HG03196 (cell line): ENCODE measurements at regions not wholly inside any gene's neighbourhood (a gene's known extent, or its start where the extent isn't known, plus 50 kb on each side); places are given as distances from the start of the nearest gene placed in this dataset.

Experiments used
- ATAC-seq: cut with Tn5 transposase; IDR thresholded peaks from one replicate; pipeline ENCODE4 v1.9.1; 2021; ENCODE audit not compliant: unreplicated experiment

DNA sequence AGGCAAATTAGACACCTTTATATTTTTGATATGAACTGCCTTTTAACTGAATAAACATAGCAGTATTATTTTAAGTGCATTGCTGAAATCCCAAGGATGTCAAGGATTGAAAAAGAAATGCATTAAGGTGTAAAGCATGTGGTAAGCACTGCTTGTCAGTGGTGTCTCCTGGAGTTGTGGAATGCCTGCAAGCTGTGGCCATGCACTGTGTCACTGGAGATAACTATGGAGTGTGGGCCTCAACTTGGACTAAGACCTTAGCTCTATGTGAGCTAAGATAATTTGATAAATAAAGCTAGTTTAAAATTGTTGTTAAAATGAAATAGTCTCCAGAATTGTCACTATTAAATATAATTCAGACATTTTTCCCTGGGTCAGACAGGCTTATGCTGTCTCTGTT is 156.6 kb upstream of the OPRM1 start:
- no peak for ATAC-seq

DNA sequence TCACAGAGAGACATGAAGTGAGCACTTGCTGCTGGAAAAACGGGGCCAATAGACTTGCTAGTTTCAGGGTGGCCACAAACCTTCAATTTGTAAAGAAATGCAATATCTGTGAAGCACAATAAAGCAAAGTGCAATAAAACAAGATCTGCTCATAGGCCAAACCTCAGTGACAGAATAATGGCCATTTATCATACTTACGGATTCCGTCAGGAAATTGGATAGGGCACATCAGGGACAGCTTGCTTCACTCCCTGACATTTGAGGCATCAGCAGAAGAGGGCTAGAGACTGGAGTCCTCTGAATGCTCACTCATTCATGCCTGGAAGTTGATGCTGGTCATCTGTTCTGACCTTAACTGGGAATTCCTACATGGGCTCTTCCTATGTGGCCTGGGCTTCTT is 165.5 kb upstream of the OPRM1 start:
- ATAC-seq = no peak

DNA sequence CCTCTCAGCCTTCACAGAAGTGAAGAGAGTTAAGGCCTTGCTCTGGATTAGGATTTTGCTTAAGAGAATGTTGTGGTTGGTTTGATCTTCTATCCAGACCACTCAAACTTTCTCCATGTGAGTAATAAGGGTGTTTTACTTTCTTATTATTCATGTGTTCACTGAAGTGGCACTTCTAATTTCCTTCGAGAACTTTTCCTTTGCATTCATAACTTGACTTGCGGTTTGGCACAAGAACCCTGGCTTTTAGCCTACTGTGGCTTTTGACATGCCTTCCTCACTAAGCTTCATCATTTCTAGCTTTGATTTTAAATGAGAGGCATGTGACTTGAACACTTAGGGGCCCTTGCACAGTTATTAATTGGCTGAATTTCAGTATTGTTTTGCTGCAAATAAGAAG is 166.1 kb upstream of the OPRM1 start:
- ATAC-seq = no peak

DNA sequence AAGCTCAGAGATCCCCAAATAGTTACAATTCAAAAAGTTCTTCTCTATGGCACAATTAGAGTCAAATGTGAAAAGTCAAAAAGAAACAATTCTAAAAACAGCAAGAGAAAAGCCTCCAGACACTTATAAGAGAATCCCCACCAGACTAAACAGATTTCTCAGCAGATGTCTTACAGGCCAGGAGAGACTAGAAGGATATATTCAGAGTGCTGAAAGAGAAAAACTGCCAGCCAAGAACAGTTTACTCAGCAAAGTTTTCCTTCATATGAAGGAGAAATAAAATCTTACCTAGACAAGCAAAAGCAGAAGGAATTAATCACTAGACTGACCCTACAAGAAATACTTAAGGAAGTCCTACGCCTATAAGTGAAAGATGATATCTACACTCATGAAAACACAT is 176.1 kb upstream of the OPRM1 start:
- ATAC-seq = no peak

DNA sequence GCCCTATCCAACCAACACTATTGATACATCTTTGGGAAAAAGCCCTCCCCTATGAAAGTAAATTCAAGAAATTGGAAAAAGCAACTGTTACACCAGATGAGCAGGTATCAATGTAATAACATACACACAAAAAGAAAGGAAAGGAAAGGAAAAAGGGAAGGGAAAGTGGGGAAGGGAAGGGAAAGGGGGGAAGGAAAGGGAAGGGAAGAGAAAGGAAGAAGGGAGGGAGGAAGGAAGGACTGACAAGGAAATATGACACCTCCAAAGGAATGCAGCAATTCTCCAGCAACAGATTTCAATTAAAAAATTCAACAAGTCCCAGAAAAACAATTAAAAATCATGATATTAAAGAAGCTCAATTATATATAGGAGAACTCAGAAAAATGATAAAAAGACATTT is 176.9 kb upstream of the OPRM1 start:
- ATAC-seq = no peak

DNA sequence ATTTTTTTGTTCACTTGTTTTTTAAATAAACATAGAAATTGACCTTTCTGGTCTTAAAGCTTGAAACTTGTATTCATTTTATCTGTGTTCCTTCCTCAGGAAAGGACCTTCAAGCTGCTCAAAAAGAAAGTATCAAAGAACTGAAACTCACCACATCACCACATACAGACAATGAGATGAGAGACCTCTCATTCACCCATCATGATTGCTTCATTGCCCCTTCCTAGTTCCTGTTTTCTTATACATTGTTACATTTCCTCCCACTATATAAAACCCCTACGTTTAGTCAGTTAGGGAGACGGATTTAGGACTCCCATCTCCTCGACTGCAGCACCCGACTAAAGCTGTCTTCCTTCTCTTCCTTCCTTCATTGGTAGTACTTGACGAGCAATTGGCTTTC is 180.5 kb upstream of the OPRM1 start:
- ATAC-seq = no peak

DNA sequence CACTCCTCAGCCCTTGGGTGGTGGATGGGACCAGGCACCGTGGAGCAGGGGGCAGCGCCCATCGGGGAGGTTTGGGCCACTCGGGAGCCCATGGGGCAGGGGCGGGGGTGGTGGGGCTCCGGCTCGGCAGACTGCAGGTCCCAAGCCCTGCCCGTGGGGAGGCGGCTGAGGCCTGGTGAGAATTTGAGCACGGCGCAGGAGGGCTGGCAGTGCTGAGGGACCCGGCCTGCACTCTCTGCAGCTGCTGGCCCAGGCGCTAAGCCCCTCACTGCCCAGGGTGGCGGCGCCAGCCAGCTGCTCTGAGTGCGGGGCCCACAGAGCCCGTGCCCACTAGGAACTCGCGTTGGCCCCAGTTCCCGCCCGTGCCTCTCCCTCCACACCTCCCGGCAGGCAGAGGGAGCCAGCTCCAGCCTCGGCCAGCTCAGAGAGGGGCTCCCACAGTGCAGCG is 182.1 kb upstream of the OPRM1 start:
- ATAC-seq = no peak

DNA sequence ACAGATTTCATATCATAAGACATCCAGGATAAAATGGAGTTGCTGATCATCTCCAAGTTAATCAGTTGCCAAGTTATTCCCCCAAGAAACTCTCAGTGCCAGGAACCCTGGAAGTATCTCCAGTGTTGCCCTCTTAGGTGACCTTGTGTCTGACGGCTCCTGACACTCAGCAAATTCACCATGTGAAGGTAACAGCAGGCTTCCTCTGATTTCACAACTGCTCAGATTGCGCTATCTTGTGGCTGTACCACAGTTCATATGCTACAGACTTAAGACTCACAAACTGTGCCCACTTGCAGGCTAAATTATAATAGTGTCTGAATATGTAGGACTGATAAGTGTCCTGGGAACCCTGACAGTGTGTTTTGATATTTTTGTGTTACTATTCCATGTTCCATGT is 186.6 kb upstream of the OPRM1 start:
- ATAC-seq = no peak

DNA sequence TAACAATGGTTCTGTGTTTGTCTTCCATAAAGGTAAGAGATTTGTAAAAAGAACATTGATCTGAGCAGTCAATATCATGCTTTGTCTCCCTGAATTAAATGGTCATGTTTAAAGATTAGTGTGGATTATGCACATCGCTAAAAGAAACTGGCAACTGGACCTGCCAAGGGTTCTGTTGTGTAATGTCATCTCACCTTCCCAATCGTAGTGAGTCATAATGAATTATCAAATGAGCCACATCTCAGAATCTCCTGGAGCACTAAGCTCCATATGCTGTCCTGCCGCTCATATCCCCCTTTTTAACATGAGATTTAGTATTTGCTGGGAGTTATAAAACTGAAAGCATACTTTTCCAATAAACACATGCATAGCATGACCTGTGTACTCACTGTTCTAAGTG is 187.0 kb upstream of the OPRM1 start:
- no peak for ATAC-seq

DNA sequence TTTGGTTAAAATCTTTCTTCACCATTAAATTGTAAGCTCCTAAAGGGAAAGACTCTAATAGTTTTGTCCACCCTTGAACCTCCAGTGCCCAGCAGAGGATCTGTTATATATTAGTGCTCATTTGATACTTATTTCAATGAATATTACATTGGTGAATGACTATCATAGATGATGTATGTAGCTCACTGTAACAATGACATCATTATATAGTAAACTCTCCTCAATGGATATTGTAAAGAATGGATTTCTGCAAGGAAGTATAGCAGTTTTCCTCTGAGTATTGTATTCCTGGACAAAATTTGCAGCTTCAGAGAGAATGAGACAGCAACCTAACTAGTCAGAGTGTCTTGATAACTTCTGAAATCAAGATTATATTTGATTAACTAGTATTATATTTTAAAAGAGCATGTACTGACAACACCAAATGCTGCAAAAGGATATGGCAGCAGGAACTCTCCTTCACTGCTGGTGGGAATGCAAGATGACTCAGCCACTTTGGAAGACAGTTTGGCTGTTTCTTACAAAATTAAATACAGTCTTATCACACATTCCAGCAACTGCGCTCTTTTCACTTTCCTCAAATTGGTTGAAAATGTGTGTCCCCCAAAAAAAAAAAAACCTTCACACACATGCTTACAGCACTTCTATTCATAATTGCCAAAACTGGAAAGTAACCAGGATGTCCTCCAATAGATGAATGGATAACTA is 189.8 kb upstream of the OPRM1 start:
- ATAC-seq = no peak

DNA sequence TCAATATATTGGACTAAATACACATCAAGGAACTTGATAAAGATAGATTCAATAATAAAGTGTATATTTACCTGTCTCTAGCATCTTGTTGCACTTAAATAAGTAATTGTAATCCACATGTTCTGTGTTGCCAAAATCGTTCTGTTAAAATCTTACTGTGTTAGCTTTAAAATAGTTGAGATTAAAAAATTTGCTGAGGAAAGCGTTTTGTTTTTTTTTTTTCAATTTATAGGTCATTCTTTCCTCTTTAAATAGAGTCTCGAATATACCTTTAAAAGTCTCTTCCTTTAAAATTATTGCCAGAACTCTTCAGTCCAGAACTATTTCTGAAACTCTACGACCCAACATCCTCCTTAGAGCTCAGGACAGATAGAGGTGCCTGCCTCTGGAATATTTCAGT is 195.6 kb upstream of the OPRM1 start:
- ATAC-seq = no peak

DNA sequence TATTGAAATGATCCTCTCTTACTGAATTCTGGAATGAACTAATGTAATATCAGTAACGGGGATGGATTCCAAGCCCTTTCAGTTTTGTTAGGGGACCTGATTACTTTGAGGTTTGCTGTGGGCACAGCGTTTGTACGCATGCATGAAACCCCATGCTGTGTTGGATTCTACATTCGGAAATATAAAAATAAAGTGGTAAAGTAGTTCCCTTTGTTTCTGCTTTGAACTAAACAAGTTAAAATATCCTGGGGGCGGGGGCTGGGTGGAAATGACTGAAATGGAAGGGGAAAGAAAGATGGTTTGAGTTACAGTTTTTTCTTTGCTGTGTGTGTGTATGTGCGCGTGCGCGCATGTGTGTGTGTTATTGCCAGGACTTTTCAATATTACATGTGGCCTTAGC is 196.5 kb upstream of the OPRM1 start:
- ATAC-seq = no peak

DNA sequence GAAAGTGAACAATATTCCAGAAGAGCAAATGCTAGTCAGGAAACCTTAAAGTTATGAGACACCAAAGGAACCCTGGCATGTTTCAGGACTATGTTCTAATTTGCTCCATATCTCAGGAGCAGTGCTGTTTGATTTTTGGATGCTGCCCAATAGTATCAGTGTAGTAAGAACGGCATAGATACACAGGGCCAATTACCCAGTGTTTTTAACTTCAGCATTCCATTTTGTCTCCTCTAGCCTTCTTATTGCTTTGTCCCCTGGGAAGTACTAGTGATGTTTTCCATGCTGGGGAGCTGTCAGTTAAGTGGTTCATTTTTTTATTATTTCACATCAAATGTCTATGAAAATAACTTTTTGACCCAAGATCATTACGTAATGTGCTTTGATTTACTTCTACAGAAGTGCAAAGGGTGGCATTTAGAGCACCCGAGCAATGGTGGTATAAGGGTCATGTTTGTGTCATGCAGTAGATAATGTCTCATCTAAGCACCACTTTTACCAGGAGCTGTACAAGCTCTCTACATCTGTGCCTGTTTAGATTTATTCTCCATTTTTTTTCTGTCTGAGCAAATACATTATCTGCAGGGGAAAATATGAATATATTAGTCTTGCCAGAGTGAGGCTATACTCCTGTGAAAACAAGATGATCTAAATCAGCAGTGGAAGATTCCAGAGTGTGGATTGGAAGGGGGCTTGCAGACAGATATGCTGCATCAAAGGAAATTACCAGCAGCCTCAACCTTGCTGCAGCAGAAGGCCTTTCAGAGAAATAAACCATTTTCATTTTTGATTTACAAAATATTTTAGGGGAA is 198.8 kb upstream of the OPRM1 start:
- ATAC-seq = no peak

DNA sequence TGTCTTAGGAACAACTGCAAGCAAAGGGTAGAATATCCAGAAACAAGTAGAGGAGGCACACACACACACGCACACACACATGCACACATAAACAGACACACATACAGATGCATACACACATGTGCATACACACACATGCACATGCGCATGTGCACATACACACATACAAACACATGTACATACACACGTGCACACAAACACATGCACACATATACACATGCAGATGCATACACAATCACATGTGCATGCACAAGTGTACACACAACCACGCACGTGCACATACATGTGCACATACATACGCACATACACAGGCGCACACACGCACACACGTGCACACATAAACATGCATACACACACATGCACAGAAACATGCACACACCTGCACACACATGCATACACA is 206.5 kb upstream of the OPRM1 start:
- ATAC-seq = no peak

DNA sequence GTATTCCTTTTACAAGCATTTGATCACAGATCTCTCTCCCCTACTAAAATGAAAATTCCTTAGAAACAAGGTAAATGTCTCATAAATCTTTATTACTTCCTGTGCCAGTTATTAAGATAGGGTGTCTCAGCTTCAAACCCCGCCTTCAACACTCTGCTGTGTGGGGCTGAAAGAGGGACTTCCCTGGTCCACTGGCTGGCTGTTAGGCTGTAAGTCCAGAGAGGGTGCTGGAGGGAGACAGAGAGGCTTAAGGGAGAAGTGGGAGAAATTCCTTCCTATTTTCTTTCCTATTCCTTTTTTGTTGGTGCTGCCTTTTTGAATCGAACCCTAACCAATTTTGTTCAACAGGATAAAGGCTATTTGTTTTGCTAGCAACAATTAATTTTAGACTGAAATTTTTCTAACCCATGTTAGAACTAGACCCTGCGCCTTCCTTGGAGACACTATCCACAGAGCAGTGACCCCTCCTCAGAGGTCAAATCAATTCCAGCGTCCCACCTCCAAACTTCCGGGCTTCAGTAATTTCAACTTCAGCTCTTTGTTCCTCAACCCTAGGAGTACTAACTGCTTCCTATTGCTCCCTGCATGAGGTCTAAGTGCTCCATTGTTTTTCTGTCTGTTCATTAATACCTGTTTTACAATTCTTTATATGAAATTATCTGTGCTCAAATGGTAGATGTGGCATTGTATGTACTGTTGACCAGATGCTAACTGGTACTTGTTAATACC is 207.5 kb upstream of the OPRM1 start:
- ATAC-seq = no peak

DNA sequence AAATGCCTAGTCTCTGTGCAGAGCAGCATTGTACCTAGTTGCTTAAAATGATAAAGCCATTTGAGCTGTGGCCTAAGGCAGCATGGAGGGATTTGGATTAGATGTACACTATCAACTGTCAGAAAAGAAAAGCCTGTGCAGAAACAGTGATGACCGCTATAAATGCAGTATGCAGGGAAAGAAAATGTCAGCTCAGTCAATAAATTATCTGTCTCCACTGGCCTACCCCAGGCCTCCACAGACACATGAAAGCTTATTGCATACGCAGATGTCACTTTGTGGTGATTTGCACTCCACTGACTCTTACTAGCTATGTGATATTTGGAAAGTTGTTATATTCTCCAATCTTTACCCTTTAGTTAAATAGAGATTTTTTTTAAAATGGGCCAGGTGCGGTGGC is 221.9 kb upstream of the OPRM1 start:
- no peak for ATAC-seq

DNA sequence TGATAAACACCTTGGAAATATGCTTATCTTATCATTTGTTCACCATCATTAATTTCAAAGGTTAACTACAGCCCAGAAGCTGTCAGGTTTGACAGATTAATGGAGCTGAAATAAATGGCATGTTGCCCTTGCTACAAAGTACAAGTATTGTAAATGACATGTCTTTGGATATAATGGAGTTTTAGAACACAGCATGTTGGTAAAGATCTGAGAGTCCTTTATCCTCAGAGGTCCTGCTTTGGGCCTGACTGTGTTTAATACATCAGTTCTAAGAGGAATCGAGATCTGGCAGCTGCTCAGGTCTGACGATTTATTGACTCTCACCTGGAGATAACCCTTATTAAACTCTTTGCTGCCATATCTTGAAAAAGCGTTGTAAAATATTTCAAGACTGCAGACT is 222.7 kb upstream of the OPRM1 start:
- no peak for ATAC-seq

DNA sequence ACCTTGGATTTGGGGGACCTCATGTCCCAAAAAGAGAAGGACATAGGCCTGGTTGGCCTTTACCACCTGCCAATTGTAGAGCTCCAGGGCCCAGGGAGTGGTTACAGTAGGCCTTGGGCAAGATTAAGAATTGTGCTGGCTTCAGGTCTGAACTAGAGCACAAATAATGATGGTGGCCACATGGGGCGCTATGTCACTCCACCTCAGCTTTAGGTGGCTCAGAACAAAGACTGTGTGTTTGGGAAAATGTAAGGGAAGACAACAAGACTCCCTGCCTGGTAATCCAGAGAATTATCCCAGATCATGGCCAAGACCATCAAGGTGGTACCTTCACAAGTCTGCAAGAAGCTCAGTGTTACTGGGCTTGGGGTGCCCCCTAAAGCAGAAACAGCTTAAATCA is 224.9 kb upstream of the OPRM1 start:
- ATAC-seq = no peak

DNA sequence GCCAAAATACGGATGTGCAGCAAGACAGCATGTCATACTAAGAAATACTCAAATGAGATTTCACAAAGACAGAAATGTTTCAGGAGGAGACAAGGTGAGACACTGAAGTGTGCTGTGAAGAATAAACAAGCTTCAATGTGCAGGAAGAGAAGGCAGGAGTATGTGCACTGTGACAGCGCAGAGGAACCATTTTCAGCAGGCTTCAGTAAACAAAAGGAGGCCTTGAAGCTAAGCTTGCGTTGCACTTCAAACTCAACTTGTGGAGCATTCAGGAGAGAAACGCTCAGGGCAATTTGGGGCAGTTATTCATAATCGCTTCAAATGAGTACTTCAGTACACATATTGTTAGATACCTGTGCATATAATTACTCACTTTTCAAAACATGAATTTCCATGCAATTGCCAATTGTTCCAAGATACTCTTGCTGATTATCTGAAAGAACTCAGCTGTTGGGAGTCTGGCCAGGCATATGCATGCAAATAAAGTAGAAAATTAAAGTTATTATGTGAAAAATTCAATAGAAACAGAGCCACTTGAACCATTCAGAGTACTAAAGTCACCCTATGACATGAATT is 234.2 kb upstream of the OPRM1 start:
- ATAC-seq = no peak

DNA sequence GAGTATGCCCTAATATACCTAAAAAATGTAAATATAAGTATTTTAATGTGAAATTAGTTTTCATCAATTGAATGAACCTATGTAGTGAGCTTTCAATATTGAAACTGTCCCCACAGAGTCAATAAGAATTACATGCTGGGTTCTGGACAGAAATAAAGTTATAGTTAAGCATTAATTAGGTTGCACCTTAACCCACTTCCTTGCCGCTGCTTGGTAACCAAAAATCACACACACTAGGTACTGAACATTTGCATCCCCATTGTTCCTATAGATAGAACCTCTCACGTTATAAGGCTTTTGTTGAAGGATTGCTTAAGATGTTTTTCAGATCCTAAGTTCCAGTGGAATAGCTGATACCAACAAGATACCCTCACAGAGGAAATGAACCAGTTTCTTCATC is 237.1 kb upstream of the OPRM1 start:
- no peak for ATAC-seq

DNA sequence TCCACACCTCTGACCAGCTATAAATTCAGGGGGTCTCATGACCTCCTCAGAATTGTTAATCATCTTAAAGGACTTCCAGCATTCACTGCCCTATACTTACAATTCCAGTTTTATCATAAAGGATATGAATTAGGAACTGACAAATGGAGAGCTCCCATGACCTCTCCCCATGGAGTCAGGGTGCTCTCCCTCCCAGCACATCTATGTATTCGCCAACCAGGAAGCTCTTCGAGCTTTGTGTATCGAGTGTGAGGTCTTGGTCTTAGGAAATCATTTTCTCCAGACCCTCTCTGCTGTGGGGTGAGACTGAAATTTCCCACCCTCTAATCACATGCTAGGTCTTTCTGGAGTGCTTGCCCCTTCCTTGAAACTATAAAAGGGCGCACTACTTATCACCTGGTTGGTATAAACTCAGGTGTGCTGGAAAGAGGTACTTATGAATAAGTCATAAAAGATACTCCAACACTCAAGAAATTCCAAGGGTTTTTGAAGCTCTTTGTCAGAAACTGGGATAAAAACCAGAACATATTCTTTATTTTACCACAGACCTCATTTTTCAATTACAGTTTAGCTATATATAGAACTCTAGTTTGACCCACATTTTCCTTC is 238.4 kb upstream of the OPRM1 start:
- ATAC-seq = no peak
